ENCODE measurements at regions not wholly inside any gene's neighbourhood (a gene's known extent, or its start where the extent isn't known, plus 50 kb on each side); places are given as distances from the start of the nearest gene placed in this dataset.

DNA sequence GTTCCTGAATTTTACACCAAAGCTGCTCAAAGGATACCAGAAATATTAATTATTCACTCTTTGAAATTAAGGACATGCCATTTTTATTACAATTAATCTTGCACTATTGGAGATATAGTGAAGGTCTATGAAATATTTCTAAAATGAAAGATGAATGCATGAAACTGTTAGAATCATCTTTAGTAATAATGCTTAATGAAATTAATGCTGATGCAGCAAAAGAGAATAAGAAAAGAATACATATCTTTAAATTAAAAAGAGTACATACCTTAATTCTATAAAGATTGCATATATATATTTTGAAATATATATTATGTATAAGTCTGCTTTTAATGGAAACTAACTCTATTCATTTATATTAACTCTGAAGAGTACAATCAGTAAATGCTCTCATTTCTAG is 236.0 kb downstream of the ALX1 start:
- DNase-seq, result no peak

DNA sequence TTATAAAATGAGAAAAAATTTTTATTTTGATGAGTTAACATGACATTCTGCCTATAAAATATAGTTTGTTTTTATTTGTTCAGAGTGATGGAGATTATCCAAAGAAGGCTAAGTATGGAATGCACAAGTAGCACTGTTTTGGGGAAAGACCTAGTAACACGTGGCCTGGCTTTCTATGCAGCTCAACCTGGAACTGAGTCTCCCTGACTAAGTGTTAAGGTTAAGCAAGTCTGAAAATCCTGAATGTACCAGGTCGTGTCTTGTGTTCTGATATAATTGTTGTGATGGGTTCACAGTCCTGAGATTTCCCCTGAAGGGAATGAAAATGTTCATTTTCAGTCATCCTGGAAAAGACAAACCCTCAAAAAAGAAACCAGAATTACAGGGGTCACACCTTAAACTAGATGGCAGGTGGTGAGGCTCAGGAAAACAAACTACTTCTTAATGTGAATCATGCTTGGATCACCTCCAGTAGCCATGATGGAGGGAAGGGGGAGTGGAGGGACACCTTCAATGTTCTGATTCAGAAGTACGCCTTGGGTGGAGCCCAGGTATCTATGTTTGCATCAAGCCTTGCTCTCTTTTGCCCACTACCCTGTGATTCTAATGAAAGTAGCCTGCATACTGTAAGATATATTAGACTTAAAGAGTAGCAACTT is 236.8 kb downstream of the ALX1 start:
- DNase-seq, result no peak

DNA sequence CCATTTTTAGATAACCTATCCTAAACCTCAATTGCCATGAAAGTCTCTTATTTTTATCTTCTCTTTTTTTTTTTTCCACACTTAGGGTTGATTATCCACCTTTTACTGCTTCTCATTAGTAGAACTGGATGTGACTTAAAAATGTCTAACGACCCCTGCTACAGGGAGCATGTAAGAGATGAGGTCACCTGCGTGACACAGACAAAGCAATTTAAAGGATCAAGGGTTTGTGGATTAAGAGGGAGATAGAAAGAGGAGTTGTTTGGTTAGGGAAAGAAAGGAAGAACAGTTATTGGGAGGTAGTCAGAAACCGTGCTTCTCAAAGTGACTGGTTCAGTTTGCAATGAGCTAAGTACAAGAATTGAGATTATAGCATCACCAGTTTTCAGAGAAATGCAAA is 239.1 kb downstream of the ALX1 start:
- DNase-seq, result no peak

DNA sequence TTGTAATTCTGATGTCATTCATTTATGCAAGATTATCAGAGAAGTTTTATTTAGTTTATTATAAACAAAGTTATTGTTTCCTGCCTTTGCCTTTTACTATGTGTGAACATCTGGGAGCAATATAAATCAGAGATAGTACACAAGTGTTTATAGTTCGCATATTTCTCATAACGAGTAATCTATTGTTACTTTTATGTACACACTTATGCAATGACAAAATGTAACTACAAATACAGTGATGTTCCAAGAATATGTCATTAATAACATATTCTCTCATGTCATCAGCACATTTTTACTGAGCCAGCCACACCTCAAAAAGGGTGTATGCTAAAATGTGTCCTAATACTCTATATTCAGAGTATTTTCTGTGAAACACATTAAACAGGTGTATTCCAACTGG is 243.2 kb downstream of the ALX1 start:
- no peak for DNase-seq

DNA sequence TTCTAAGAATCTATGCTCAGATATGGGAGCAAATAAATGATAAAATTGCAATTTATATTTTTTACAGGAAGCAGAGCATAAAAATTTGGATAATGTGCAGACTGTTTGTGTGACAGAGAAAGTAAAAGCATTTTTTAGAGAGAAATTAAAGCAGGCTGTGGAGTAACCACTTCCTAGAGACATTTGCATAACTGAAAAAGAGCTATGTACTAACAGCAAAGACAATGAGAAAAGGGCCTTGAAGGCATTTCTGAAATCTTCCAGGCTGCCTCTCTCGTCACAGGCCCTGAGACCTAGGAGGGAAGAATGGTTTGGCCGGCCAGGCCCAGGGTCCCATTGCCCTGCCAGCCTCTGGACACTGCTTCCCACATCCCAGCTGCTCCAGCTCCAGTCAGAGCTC is 247.2 kb downstream of the ALX1 start:
- no peak for DNase-seq

DNA sequence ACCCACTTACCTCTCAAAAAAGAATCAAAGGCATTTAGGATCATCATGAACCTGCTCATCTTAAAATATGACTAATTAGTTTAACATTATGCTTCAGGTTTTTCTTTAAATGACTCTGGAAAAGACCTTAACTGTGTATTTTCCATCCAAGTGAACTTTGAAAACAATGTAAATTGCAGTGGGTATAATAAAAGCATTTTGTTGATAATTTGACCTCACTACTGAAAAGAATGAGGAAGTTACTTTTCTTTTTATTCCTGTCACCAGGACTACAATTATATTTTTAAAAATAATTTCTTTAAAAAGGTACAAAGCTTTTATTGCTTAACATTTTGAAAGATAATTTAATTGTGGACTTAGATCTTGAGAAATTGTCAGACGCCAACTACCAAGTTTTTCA is 249.9 kb downstream of the ALX1 start:
- no peak for DNase-seq

DNA sequence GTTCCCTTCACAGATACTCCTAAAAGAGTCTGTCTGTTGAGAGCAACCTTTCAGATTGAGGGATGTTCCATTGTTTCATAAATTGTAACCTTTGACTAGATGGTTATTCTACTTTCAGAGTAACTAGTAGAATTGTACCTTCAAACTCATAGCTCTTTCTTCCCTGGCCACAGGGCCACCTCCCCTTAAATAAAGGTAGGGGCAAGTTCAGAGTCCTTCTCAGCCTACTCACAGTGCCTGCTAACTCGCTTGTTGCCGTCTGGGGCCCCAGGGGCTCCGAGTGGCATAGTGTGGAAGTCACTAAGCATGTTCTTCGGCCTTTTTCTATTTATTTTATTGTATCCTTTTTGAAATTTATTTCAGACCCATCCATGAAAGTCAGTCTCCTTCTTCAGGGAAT is 250.4 kb downstream of the ALX1 start:
- DNase-seq, result no peak

DNA sequence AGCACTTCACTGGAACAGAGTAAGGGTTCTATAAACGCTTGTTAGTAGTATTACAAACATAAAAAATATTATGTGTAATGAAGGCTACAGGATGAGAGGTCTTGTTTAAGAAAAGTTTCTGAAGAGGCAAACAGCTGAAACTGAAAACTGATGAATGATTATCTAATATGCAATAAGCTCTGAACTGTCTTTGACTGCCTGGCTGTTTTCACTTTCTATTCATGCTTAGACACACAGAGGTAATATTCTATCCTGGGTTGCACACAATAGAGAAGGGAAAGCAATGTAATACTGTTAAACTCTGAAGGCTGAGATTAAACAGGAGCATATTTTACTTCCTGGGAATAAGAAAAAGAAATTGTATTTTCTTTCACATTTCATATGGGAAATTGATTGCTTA is 251.3 kb downstream of the ALX1 start:
- DNase-seq, result no peak

DNA sequence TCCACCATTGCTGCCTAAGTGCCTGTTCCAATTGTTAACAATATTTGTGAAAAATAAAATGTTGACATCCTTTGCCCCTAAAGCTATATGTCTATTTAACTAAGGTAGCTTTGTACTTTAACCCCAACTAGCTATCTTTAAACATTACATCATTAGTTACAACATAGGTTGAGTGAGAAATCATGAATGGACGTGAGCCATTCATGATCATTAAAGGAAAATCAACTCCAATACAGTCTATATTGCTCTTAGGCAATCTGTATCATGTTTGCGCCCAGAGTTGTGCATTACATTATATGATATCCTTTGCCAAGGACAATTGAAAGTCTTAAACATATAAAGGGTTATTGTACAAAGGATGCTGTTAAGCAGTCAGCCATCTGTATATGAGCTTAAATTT is 269.6 kb downstream of the ALX1 start:
- no peak for DNase-seq

DNA sequence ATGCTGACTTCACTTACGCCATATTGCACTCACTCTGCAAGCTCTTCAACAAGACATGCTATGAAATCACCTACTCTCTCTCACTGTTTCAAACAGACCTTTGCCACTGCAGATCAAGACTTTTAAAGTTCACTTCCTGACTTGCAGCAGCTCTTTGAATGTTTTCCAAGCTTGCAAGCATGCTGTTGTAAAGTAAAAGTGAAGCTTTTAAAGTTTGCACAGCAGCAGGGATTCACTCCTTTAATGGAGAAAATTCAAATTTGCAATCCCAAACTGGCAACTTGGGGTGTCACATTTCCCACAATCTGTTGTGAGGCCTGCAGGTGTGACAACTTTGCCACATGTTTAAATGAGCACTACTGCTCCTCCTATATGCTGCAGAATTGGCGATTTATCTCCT is 270.9 kb downstream of the ALX1 start:
- DNase-seq, result no peak

DNA sequence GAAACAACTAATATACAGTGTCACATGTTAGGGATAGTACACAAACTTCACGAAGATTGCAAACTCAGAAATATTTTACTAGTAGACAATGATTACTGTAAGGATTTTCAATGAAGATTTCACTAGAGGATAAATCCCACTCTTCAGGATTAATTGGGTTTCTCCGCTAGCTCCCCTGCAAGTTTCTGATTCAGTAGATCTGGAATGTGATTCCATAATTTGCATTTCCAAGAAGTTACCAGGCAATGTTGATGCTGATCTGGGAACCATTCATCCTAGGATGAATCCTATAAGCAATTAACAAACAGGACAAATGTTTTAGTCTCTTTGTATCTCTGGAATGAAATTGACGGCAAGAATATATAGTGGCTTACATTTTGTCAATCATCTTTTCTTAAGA is 272.4 kb downstream of the ALX1 start:
- DNase-seq, result no peak

DNA sequence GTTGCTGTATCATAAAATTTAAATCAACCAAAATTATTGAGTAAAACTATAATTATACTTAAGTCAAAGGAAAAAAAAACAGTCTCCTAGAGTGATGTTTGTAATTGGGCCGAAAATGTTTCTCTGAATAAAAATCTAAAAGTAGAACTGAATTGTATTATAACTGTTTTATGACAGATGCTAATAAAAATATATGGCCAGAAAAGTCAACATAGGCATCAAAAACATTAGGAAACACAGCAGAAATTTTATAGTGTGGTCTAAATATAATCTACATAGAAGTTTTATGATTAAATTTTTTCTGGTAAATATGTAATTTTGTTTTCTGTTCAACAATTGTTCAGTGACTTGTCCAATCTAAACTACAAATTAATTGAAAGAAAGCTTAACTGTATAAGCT is 277.8 kb downstream of the ALX1 start:
- DNase-seq, result no peak

DNA sequence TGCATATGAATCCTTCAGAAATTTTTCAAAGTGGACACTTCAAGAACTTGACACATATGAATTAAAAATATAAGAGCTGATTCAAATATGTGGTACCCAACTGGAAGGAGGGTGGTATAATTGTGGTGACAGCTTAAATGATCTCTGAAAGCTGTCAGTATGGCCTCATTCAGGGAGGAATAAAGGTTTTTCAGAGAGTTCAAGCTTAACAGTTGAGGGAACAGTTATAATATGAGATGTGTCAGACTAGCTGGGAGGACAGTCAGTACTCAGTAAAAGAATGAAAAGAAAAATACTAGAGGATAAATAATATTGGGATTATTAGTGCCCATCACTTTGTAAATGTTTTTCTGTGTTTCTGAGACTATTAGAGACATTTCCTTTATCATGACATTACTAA is 277.5 kb downstream of the RASSF9 start:
- DNase-seq, result no peak

DNA sequence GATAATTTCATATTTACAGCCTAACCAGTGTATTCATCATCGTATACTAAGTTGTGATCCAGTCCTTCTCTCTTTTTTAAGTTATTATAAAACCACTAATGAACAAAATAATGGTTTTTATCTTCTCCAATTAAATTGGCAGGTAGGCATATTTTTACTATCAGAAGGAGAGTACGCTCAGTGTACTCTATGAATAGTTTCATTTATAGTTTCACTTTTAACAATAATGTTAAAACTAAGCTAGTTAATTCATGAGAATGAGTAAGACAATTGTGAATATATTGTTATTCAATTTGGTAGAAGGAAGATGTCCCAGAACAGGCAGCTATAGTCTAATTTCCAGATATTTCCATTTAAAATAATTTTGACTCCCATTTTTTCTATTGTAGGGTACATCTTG is 277.1 kb downstream of the RASSF9 start:
- DNase-seq, result no peak

DNA sequence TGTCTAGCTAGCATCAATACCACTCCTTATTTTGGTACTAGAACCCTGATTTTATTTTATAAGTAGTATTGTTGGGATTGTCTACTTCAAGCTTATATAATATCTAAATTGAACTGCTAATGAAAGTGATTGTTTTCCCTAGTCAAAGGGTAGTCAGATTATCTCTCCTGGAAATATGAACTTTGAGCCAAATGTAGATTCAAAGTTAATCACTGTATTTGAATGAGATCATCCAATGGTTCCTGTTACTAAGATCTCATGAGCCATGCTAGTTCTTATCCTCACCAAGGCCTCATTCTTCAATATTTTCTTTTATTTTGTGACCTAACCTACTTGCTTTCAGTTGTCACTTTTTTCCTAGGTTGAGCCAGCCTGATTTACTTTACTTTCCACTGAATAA is 276.7 kb downstream of the RASSF9 start:
- DNase-seq, result no peak

DNA sequence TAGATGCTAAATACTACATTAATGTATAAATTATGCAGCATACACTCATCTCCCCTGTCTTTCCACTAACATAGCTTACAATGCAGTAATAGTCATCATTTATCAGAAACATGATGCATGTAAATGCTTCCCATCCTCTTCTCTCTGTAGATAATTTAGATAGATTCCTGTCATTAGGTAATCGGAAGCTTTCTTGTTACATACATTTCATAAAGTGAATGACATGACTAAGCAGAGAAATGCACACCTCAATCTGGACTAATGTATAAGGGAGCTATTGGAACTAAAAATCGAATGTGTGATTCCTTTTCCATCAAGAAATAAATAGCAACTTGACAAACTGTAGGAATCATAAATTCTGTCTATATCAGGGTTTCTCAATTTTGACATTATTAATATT is 273.4 kb downstream of the RASSF9 start:
- no peak for DNase-seq

DNA sequence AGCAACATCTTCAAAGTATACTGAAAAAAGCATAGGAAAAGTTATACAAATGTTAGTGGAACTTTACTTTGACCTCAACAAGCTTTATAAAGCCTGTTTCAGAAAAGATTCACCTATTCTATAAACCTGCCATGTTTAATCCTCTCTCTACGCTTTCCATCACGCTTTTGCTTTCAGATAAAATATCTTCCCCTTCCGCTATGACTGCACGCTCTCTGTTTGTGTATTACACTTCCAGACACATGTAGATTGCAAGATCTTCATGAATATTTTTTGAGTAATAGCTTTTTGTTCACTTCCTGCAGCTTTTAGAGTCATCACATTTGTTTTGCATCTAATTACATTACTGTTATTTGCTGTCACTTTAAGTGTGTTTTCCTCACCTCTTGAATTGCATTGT is 271.4 kb downstream of the RASSF9 start:
- no peak for DNase-seq

DNA sequence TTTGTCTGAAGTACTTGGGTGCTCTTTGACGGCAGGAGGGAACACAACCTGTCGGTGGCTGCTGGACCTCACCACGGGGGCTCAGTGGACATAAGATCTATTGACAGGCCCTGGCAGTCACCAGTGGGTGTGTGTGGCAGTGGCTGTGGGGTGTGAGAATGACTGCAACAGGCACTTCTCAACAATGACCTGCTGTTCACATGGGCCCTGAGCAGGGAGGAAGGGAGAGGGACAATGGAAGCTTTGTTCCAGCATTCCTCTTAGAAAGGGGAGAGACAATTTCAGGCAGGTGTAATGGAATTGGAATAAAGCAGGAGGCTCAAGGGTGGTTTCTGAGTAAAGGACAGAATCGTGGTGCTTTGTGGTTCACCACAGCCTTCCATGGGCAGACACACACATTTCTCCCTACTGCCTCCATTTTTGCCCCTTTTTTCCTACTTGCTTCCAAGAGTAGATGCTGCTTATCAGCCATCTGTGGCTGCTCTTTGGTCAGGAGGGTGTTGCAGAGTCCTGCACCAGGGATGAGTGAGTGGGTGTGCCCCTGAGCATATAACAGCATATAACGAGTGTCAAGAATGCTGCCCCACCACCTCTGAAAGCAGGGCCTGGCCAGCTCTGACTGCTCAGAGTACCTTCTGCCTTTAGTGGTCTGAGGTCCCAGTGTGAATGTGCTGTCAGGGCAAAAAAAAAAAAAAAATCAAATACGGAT is 267.7 kb downstream of the RASSF9 start:
- no peak for DNase-seq

DNA sequence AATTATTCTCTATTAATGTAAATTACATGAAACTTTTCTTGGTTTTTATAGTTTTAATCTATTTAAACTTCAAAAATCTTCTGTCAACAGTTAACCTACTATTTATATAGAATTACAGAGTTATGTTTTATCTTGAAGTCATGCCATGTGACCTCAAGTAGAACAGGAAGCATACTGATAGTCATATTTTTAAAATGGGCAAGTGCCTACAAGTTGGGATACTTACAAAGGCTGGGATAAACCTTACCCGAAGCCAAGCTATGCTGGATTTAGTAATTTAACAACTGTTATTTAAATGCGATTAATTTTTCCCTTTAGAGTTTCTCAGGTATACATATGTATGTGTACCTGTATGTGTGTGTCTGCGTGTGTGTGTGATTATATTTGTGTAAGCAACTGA is 266.9 kb downstream of the RASSF9 start:
- DNase-seq, result no peak

DNA sequence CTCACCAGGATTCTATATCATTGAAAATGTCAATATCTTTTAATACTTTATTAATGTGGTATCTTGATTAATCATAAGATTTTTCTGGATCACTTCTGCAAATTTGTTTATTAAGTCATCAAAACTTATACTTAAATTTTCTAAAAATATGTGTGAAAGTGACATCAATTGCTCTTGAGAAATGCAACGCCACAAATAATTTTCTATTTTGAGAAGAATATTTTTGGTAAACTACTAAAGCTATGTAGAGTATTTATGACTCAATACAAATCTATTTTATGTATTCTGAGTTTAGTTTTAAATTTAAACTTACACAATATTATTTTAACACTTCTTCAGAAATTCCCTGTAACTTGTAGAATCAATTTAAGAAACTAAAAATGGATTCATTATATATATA is 263.3 kb downstream of the RASSF9 start:
- no peak for DNase-seq

DNA sequence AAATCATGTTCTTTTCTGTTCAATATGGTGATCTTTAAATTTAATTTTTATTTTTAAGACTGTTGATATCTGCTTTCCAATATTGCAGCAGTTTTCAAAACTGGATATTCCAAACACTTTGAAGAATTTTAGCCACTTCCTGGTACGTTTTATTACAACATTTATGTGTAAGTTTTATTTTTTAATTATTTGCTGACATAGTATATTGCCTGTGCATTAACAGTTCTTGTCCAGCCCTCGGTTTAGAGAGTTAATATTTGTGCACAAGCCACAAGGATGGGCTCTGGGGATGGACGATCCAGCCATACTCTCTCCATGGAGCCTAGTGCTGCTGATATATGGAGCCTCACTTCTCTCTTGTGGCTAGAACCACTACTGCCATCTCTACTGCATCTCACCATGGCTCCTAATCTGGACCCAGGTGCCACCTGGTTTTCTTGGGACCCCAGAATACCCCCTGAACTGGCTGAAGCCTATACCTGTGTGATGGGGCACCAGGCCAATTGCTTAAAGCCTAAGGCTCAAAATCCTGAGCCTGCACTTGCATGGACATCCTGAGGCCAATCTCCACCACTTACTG is 262.5 kb downstream of the RASSF9 start:
- DNase-seq, result no peak

DNA sequence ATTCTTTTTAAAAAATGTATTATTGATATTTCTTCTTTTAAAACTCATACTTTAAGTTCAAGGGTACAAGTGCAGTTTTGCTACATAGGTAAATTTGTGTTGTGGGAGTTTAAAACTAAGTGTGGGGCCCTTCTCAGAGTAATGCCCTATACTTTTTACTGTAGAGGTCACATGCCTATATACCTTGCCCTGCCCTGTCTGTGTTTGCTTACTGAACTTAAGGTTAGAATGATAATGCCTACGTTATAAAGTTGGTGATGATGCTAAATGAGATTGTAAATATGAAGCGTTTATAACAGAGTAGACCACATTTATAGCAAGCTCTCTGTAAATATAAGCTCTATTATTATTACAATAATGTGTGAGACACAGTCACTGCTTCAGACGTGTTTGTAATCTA is 261.9 kb downstream of the RASSF9 start:
- DNase-seq, result no peak

DNA sequence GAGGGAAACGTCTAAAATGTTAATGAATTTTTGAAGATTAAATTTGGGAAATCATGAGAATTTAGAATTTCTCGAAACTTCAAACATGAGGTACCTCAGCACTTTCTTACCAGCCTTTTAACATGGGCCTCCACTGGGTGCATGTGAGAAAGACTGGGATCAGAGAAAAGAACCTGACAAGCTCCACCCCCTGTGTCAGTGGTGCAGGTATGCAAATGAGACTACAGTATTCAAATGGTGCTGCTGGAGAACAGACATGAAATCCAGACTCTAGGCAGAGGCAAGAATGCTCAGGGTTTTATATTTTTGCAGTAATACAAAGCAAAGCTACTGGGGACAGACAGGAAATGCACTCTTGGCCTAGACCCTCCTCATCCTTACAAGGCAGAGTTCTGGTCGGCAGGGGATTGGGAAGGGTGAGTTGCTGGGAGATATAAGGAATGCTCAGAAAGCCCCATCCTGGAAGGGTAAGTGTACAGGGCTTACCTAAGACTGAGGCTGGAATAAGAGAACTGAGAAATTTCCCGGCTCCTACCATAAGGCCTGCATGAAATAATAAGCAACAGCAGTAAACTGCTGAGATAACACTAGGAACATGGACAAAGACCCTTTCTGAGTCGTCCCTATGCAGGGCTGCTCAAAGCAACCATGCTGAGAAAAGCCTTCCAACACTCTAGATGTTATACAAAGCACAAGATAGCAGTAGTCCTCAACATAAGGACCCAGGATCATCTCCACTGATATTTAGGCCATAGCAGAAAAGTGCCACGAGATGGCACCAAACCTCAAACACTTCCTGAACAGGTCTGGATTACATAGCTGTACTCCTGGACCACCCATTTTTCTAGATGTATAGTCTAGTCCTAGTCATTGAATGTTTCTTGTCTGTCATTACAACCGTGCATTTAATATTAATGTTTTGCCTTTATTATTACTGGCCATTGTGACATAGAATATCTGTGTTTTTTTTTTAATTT is 260.8 kb downstream of the RASSF9 start:
- peak in 1 of 2 experiments; percentile 9 for DNase-seq
